ENCODE measurements at regions not wholly inside any gene's neighbourhood (a gene's known extent, or its start where the extent isn't known, plus 50 kb on each side); places are given as distances from the start of the nearest gene placed in this dataset.

DNA sequence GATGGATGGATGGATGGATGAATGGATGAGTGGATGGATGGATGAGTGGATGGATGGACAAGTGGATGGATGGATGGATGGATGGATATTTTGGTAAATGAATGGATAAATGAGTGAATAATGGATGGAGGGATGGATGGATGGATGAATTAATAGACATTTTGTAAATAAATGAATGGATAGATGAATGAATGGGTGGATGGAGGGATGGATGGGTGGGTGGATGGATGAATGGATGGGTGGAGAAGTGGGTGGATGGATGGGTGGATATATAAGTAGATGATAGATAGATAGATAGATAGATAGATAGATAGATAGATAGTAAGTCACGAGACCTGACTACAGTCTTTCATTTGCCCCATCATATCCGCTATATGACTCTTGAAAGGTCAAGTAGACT is 82.7 kb upstream of the OLFM1 start:
- no peak for TF ChIP-seq SP1 (IDR thresholded peaks at IDR 0.05)
- no peak for TF ChIP-seq ARNT (IDR thresholded peaks at IDR 0.05)
- TF ChIP-seq BHLHE40 (IDR thresholded peaks at IDR 0.05; ENCODE audit: borderline replicate concordance), result no peak

Measured in HEK293T (cell line).